Posterior vena cava (tissue), 2 donors: ENCODE measurements at regions not wholly inside any gene's neighbourhood (a gene's known extent, or its start where the extent isn't known, plus 50 kb on each side); places are given as distances from the start of the nearest gene placed in this dataset.
"Not testable (repeated sequence)": the region's sequence is repeated elsewhere in the genome, so short reads cannot be mapped to it uniquely, and the experiment has no call there.

Experiments
- DNase-seq: peaks from one replicate; pipeline ENCODE4 v3.0.0-alpha.2; 2020; ENCODE audit warnings: low spot score
- intact Hi-C, 2 donors: fragments of 100-400 bp; cut with DNase I; formaldehyde crosslinking; loops; one replicate each; pipeline versions ENCODE4 v1.14.1 to v1.14.2; 2022 to 2023
- donor health status: DM: yes; HTN: yes; CAD: no.
- donor health status: DM: yes; HTN: yes; CAD: no.

DNA sequence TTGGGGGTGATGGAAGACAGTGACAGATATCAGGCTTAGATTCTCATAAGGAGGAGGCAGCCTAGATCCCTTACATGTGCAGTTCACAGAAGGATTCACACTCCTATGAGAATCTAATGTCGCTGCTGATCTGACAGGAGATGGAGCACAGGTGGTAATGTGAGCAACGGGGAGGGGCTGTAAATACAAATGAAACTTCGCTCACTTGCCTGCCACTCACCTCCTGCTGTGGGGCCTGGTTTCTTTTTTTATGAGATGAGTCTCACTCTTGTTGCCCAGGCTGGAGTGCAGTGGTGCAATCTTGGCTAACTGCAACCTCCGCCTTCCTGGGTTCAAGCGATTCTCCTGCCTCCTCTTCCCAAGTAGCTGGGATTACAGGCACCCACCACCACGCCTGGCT, 258.6 kb downstream of the EN1 start:
- intact Hi-C loops, result no loop called here
- no peak for DNase-seq

GRCh38 chr2:118586312-118586711, 261.1 kb downstream of the EN1 start:
- intact Hi-C loops, result no loop called here
- DNase-seq, result no peak

DNA sequence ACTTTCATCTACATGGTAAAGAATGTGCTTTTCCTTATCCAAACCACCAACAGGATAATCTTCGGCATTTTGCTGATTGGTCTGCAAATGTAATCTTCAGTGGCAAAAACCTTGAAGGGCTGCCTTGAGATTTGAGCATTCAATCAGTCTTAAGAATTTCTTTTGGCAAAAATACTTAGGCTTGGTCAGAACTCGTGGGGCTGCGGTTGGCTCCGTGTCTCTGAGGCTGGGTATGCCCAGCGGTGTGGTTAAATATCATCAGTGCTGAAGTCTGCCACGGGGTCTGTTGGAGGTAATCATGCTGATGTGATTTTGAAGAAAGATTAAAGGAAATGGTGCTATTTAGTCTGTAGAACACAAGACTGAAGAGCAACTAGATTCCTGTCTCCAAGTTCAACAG, 262.6 kb downstream of the EN1 start:
- intact Hi-C loops, result no loop called here
- DNase-seq, result no peak

DNA sequence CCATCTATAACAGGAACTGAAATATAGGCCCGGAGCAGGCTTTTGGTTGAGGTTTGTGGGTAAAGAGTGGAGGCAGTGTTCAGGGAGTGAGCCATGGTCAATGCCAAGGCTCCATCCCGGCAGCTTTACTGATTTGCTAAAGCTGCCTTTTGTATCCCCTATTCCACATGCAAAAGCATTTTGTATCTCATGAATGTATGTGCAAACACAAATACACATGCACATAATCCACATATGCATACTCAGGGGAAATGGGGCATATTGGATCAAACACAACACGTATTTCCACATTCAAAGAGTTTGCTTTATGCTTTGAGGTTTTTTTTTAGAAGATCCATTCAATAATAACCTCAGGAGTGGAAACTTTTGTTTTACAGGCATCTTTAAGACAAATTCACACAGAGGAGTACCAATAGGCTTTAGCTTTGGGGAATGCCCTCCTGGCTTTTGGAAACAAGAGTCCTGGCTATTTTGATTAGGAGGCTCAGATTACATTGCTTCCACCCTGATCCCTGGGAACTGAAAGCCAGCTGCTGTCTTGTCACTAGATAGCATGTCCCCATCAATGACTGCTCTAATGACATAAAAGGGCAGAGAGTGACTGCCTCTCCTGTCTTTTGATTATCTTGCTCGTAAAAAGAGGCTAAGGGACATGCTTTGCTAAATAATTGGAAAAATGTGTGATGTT, 263.2 kb downstream of the EN1 start:
- intact Hi-C loops, result no loop called here
- DNase-seq, result no peak

GRCh38 chr2:118582058-118582457, 265.4 kb downstream of the EN1 start:
- DNase-seq, result no peak
- intact Hi-C loops, result no loop called here

DNA sequence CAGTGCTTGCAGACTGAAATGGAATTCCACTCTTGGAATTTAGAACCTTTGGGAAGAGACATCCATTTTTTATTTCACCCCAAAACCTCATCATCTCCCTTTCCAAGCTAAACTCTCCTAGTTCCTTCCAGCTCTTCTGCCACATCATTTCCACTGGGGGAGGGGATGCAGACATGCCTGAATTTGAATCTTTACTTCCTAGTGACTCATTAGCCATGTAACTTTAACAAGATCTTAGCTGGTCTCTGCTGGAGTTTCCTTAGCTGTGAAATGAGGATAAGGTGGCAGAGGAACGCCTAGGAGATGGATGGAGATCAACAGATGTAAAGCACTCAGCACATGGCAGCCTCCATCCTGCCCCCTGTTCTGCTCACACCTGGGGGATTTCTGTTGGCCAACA, 266.8 kb downstream of the EN1 start:
- no peak for DNase-seq
- intact Hi-C loops, result no loop called here

- intact Hi-C loops, result no loop called here
- no peak for DNase-seq
These were observed 267.3 kb downstream of the EN1 start for GRCh38 chr2:118580107-118580506.

- intact Hi-C loops, result no loop called here
- DNase-seq, result no peak
These were observed 270.2 kb downstream of the EN1 start for GRCh38 chr2:118577202-118577601.

- intact Hi-C loops, result no loop called here
These were observed 271.2 kb downstream of the EN1 start for GRCh38 chr2:118576109-118576855.

GRCh38 chr2:118572380-118572779, 275.1 kb downstream of the EN1 start:
- DNase-seq, intact Hi-C loops: not testable (repeated sequence)

More at GRCh38 chr2:118576109-118576855, 271.2 kb downstream of the EN1 start:
- DNase-seq, result no peak

DNA sequence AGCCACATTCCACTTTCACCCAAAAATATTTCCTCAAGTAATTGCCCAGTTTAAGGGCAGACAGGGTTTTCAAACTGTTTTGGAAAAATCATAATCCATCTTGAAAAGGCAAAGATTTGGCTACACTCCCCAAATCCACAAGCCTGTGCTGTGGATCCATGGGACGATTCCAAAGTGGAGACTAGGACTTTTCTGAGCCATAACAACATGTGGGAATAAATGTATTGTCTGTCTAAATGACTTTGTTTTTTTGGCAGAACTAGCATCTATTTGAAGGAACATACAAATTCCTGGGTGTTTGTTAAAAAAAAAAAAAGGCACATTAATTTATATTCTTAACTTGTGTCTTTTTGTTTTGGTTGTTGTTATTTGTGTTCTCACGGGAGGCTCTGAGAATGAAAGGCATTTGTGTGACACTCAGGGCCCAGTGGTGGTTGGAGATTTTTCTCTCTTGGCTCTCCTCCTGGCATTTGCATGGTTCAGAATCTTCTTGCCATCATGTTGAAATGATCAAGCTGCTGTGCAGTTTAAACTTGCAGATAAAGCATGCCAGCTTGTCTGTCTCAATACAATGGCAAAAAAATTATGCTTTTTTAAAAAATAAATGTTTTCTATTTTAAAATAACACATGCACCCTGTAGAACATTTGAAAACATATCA, 277.4 kb downstream of the EN1 start:
- intact Hi-C loops, result no loop called here
- DNase-seq, result no peak

- intact Hi-C loops, result no loop called here
These were observed 278.7 kb downstream of the EN1 start for GRCh38 chr2:118568700-118569099.

DNA sequence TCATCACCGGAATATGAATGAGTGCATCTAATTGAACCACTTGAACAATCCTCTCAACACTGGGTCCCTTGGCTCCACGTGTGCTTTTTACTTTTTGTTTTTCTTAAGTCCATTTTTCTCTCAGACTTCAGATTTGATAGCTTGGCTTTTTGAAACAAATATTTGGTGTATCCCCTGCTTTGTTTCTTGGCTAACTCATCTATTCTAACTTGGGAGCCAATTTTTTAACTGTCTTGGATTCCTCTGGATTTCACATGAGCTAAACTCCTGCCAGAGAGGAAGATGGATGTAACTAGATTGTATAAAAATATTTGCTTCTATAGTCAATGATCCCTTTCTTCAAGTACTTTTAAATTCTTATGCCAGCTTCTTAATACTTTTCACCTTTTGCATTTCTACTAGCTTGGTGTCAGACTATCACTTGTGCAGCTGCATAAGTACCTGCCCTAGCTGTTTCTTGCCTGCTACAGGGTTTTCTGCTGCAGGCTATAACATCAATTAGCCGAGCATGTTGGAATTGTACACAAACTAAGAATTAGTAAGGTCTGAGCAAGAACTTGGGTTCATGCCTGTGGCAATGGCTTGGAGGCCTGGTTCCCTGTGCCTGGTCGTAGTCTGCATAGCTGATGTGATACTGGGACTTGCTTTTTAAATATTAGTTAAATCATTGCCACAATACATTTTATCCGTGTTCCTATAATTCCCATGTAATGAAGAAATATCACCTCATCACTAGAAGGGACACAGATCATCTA, 281.5 kb downstream of the EN1 start:
- intact Hi-C loops, result no loop called here
- DNase-seq, result no peak

More at GRCh38 chr2:118568700-118569099, 278.7 kb downstream of the EN1 start:
- no peak for DNase-seq

DNA sequence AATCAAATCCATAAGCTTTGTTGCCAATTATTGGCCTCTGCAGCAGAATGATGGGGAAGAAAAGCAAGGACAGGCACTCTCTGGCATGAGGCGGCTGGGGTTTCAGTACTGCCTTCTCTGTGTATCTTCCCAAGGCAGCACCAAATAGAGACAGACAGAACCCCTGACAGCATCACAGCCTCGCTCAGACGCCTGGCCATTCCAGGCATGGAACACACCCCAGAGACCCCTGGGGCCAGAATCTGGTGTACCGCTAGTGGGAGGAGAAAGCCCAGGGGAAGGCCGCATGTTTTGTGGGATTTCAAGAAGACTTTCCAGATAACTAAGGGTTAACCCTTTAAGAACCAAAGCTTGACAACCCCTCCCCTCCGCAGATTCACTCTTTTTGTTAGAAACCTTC, 282.1 kb downstream of the EN1 start:
- DNase-seq, result no peak
- intact Hi-C loops, result no loop called here

- DNase-seq, result no peak
- intact Hi-C loops, result no loop called here
These were observed 285.3 kb downstream of the EN1 start for GRCh38 chr2:118562144-118562543.

- intact Hi-C loops, result loop anchor here in 1 of 2 donors (10.0 kb wide), 1 partner anchor 296 kb away; no protein-coding TSS in a partner anchor
- no peak for DNase-seq
These were observed 288.6 kb downstream of the EN1 start for GRCh38 chr2:118558846-118559245.

DNA sequence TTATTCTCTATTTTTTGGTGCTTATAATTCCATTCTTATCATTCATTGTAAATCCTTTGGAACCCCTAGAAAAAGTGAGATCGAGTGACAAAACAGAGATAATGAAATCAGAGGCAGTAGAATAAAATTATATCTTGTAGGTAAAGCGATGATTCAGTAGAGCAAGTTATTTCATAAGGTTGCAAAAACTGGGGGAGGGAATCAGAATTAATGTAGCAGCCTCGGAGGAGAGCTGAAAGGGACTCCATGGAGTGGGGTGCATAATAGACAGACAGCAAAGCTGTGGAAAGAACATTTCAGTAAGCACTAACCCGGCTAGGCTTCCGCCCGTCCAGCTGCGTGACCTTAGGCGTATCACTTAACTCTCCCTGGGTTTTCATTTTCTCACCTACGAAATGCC, 289.7 kb downstream of the EN1 start:
- no peak for DNase-seq
- intact Hi-C loops, result loop anchor here in 1 of 2 donors (10.0 kb wide), 1 partner anchor 297 kb away; no protein-coding TSS in a partner anchor

- intact Hi-C loops, result loop anchor here in 1 of 2 donors (10.0 kb wide), 1 partner anchor 298 kb away; no protein-coding TSS in a partner anchor
- DNase-seq, result no peak
These were observed 290.4 kb downstream of the EN1 start for GRCh38 chr2:118557016-118557415.

- DNase-seq, result no peak
- intact Hi-C loops, result loop anchor here in 1 of 2 donors (10.0 kb wide), 1 partner anchor 300 kb away; no protein-coding TSS in a partner anchor
These were observed 292.8 kb downstream of the EN1 start for GRCh38 chr2:118554616-118555015.
